ENCODE measurements at regions not wholly inside any gene's neighbourhood (a gene's known extent, or its start where the extent isn't known, plus 50 kb on each side); places are given as distances from the start of the nearest gene placed in this dataset.

DNA sequence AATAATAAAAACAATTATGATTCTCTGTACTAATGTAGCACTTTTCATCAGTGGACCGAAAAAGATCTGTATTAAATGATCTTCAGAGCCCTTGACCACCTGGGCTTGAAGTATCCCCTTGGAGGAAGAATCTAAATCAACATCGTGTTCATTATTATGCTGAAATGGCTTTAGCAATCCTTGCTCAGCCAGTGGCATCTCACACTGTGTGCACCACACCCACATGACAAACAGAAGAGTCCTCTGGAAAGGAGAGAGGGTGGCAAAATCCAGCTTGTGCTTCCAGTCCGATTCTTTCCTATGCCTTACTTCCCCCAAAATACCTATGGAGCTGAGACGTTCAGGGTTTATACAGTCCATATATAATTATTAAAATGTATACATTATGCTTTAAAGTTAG is 318.5 kb upstream of the RUNX1 start:
- Histone ChIP-seq H3F3A (ENCODE audit: control insufficient read depth, insufficient read depth) (no peaks in the 10 kb centered on the region), H3K9me2 (replicated peaks; ENCODE audit: control insufficient read depth, low read length) (no peaks in the 10 kb centered on the region; the same call in 1 of the 2 replicates), H3K36me3 (ENCODE audit: control insufficient read depth, low read length) (no peaks in the 10 kb centered on the region), H3K79me2 (ENCODE audit: control insufficient read depth, low read length) (no peaks in the 10 kb centered on the region), H3K27ac (ENCODE audit: low read depth, low read length) (no peak overlapping the region), H3K9me3 (ENCODE audit: control insufficient read depth, insufficient read depth, low read length) (no peaks in the 10 kb centered on the region), H3K4me3 (ENCODE audit: low read length) (no peak overlapping the region), H3K27me3 (ENCODE audit: control insufficient read depth, low read length) (no peaks in the 10 kb centered on the region), H4K20me1 (ENCODE audit: control insufficient read depth, insufficient read depth, low read depth, low read length) (no peaks in the 10 kb centered on the region), H3K4me1 (ENCODE audit: control insufficient read depth, low read length) (no peaks in the 10 kb centered on the region), H3K4me2 (ENCODE audit: low read length) (no peak overlapping the region)
- TF ChIP-seq, protein P1, sequence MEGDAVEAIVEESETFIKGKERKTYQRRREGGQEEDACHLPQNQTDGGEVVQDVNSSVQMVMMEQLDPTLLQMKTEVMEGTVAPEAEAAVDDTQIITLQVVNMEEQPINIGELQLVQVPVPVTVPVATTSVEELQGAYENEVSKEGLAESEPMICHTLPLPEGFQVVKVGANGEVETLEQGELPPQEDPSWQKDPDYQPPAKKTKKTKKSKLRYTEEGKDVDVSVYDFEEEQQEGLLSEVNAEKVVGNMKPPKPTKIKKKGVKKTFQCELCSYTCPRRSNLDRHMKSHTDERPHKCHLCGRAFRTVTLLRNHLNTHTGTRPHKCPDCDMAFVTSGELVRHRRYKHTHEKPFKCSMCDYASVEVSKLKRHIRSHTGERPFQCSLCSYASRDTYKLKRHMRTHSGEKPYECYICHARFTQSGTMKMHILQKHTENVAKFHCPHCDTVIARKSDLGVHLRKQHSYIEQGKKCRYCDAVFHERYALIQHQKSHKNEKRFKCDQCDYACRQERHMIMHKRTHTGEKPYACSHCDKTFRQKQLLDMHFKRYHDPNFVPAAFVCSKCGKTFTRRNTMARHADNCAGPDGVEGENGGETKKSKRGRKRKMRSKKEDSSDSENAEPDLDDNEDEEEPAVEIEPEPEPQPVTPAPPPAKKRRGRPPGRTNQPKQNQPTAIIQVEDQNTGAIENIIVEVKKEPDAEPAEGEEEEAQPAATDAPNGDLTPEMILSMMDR (IDR thresholded peaks at IDR 0.05; ENCODE audit: low read depth, low read length, poor library complexity, severe bottlenecking), result no peak
- TF ChIP-seq EZH2phosphoT487 (IDR thresholded peaks at IDR 0.05; ENCODE audit: borderline replicate concordance, low read length), result no peak

GRCh38 chr21:35366394-35367080 is 317.4 kb upstream of the RUNX1 start:
- H3K4me1 ChIP-seq (ENCODE audit: control insufficient read depth, low read length), result no peaks in the 10 kb centered on the region
- no peaks in the 10 kb centered on the region for H4K20me1 ChIP-seq (ENCODE audit: control insufficient read depth, insufficient read depth, low read depth, low read length)
- no peak overlapping the region for H3K4me3 ChIP-seq (ENCODE audit: low read length)
- TF ChIP-seq EZH2phosphoT487 (IDR thresholded peaks at IDR 0.05; ENCODE audit: borderline replicate concordance, low read length), result no peak
- TF ChIP-seq, protein P1 (IDR thresholded peaks at IDR 0.05; ENCODE audit: low read depth, low read length, poor library complexity, severe bottlenecking), result no peak
- H3K27me3 ChIP-seq (ENCODE audit: control insufficient read depth, low read length), result no peaks in the 10 kb centered on the region
- no peaks in the 10 kb centered on the region for H3K79me2 ChIP-seq (ENCODE audit: control insufficient read depth, low read length)
- no peaks in the 10 kb centered on the region for H3K9me3 ChIP-seq (ENCODE audit: control insufficient read depth, insufficient read depth, low read length)
- H3K4me2 ChIP-seq (ENCODE audit: low read length), result no peak overlapping the region
- no peaks in the 10 kb centered on the region for H3F3A ChIP-seq (ENCODE audit: control insufficient read depth, insufficient read depth)
- H3K36me3 ChIP-seq (ENCODE audit: control insufficient read depth, low read length), result no peaks in the 10 kb centered on the region
- no peaks in the 10 kb centered on the region; the same call in 1 of the 2 replicates for H3K9me2 ChIP-seq (replicated peaks; ENCODE audit: control insufficient read depth, low read length)
- H3K27ac ChIP-seq (ENCODE audit: low read depth, low read length), result no peak overlapping the region

GRCh38 chr21:35363458-35363857 is 314.4 kb upstream of the RUNX1 start:
- Histone ChIP-seq H3K4me2 (ENCODE audit: low read length) (no peak overlapping the region), H3K9me2 (replicated peaks; ENCODE audit: control insufficient read depth, low read length) (no peaks in the 10 kb centered on the region), H3K4me1 (ENCODE audit: control insufficient read depth, low read length) (no peaks in the 10 kb centered on the region), H3K79me2 (ENCODE audit: control insufficient read depth, low read length) (no peaks in the 10 kb centered on the region), H3K36me3 (ENCODE audit: control insufficient read depth, low read length) (no peaks in the 10 kb centered on the region), H3K4me3 (ENCODE audit: low read length) (no peak overlapping the region), H3K27ac (ENCODE audit: low read depth, low read length) (no peak overlapping the region), H3K9me3 (ENCODE audit: control insufficient read depth, insufficient read depth, low read length) (no peaks in the 10 kb centered on the region), H3F3A (ENCODE audit: control insufficient read depth, insufficient read depth) (no peaks in the 10 kb centered on the region), H3K27me3 (ENCODE audit: control insufficient read depth, low read length) (no peaks in the 10 kb centered on the region), H4K20me1 (ENCODE audit: control insufficient read depth, insufficient read depth, low read depth, low read length) (no peaks in the 10 kb centered on the region)
- TF ChIP-seq EZH2phosphoT487 (IDR thresholded peaks at IDR 0.05; ENCODE audit: borderline replicate concordance, low read length), result no peak
- TF ChIP-seq, protein P1 (IDR thresholded peaks at IDR 0.05; ENCODE audit: low read depth, low read length, poor library complexity, severe bottlenecking), result no peak

All from DOHH2 (cell line).